DND-41 (cell line): ENCODE measurements at regions not wholly inside any gene's neighbourhood (a gene's known extent, or its start where the extent isn't known, plus 50 kb on each side); places are given as distances from the start of the nearest gene placed in this dataset.

Experiments used
- ATAC-seq: fragments of 200-7000 bp; cut with Tn5 transposase; 3 replicates; pipeline ENCODE4 v1.9.1; 2021; ENCODE audit warnings: low read depth; ENCODE audit not compliant: insufficient read depth
- DNase-seq: peaks from one replicate; pipeline ENCODE4 v3.0.0-alpha.2; 2020
- H2AFZ ChIP-seq: 2 replicates; pipeline ENCODE4 v1.6.0; 2012; ENCODE audit warnings: low read depth, low read length
- H3K27ac ChIP-seq: 2 replicates; pipeline ENCODE4 v1.5.1; 2012; ENCODE audit warnings: low read length, inconsistent platforms
- H3K27me3 ChIP-seq: fragments of 200-600 bp; sonication (generic); 2 replicates; pipeline ENCODE4 v1.6.0; 2012; ENCODE audit warnings: low read length, mild to moderate bottlenecking, inconsistent platforms; ENCODE audit not compliant: insufficient read depth, poor library complexity
- H3K36me3 ChIP-seq: 2 replicates; pipeline ENCODE4 v1.5.1; 2012; ENCODE audit warnings: low read length, inconsistent platforms; ENCODE audit not compliant: insufficient read depth
- H3K4me1 ChIP-seq: 2 replicates; pipeline ENCODE4 v1.5.1; 2012; ENCODE audit warnings: mild to moderate bottlenecking, low read length; ENCODE audit not compliant: insufficient read depth
- H3K4me2 ChIP-seq: 2 replicates; pipeline ENCODE4 v1.6.0; 2012; ENCODE audit warnings: mild to moderate bottlenecking, moderate library complexity, low read length, inconsistent platforms; ENCODE audit not compliant: insufficient read depth
- H3K4me3 ChIP-seq, 2 experiments: fragments of 200-600 bp in 1 of 2; shearing (Covaris generic) in 1 of 2; 2 replicates each; pipeline ENCODE4 v1.5.1; 2012 to 2016; ENCODE audit warnings: inconsistent platforms in 2 of 2, low read length in 2 of 2, mild to moderate bottlenecking in 2 of 2, low read depth in 1 of 2, moderate library complexity in 1 of 2
- H3K79me2 ChIP-seq: 2 replicates; pipeline ENCODE4 v1.6.0; 2012; ENCODE audit warnings: low read length, inconsistent platforms; ENCODE audit not compliant: insufficient read depth
- H3K9ac ChIP-seq: 2 replicates; pipeline ENCODE4 v1.6.0; 2012; ENCODE audit warnings: low read depth, mild to moderate bottlenecking, inconsistent platforms, low read length, moderate library complexity
- H3K9me3 ChIP-seq: 2 replicates; pipeline ENCODE4 v1.5.1; 2012; ENCODE audit warnings: low read length, moderate library complexity, mild to moderate bottlenecking, inconsistent platforms; ENCODE audit not compliant: insufficient read depth, severe bottlenecking
- H4K20me1 ChIP-seq: 2 replicates; pipeline ENCODE4 v1.6.0; 2012; ENCODE audit warnings: low read length; ENCODE audit not compliant: insufficient read depth
- CTCF ChIP-seq: IDR thresholded peaks from 2 replicates; pipeline ENCODE4 v1.5.1; 2012; ENCODE audit warnings: borderline replicate concordance, low read length, moderate library complexity, mild to moderate bottlenecking; ENCODE audit not compliant: poor library complexity, severe bottlenecking; ENCODE audit errors: extremely low read depth
- EZH2 ChIP-seq: IDR thresholded peaks from 3 replicates; pipeline ENCODE4 v1.6.1; 2012; ENCODE audit warnings: borderline replicate concordance, low read depth, mild to moderate bottlenecking, moderate library complexity, low read length, inconsistent platforms; ENCODE audit not compliant: severe bottlenecking

GRCh38 chr2:234285541-234285940, 211.3 kb downstream of the ARL4C start:
- no peak for ATAC-seq
- H3K27ac ChIP-seq: peak overlapping the region; percentile 49

GRCh38 chr2:234279637-234280036, 217.2 kb downstream of the ARL4C start:
- Histone ChIP-seq H3K27ac (peak overlapping the region; percentile 92), H3K4me3 (peak overlapping the region in 1 of 2 experiments; percentile 29; a peak in 1 of 4 replicates)

More at GRCh38 chr2:234285541-234285940, 211.3 kb downstream of the ARL4C start:
- peaks cover under 1% of the 10 kb centered on the region for H3K9me3 ChIP-seq
- TF ChIP-seq CTCF (no peak), EZH2 (no peak)
- no peak overlapping the region for H3K4me2 ChIP-seq
- DNase-seq: no peak
- H3K4me1 ChIP-seq: peaks cover 63% of the 10 kb centered on the region
- H4K20me1 ChIP-seq: no peaks in the 10 kb centered on the region
- no peaks in the 10 kb centered on the region; the same call in 1 of the 2 replicates for H3K36me3 ChIP-seq
- no peaks in the 10 kb centered on the region for H3K27me3 ChIP-seq
- H3K4me3 ChIP-seq: no peak overlapping the region
- peaks cover 6% of the 10 kb centered on the region for H3K79me2 ChIP-seq
- no peak overlapping the region for H3K9ac ChIP-seq
- no peak overlapping the region for H2AFZ ChIP-seq

GRCh38 chr2:234278556-234279255, 218.2 kb downstream of the ARL4C start:
- Histone ChIP-seq H3K9me3 (peaks cover 13% of the 10 kb centered on the region), H3K79me2 (no peaks in the 10 kb centered on the region), H4K20me1 (no peaks in the 10 kb centered on the region), H3K4me1 (peaks cover 59% of the 10 kb centered on the region), H3K4me3 (peak overlapping the region in 1 of 2 experiments; percentile 29; a peak in 1 of 4 replicates), H2AFZ (no peak overlapping the region), H3K36me3 (peaks cover 6% of the 10 kb centered on the region; the same call in 1 of the 2 replicates), H3K9ac (peak overlapping the region; percentile 42), H3K4me2 (peak overlapping the region; percentile 32), H3K27ac (peak overlapping the region; percentile 92), H3K27me3 (no peaks in the 10 kb centered on the region)
- peak; percentile 70 for DNase-seq
- TF ChIP-seq EZH2: no peak
- TF ChIP-seq CTCF: no peak
- ATAC-seq: peak; percentile 80

More at GRCh38 chr2:234279637-234280036, 217.2 kb downstream of the ARL4C start:
- no peak overlapping the region; the same call in 1 of the 2 replicates for H3K4me2 ChIP-seq
- H2AFZ ChIP-seq: no peak overlapping the region
- no peak for DNase-seq
- H4K20me1 ChIP-seq: no peaks in the 10 kb centered on the region
- ATAC-seq: no peak
- no peaks in the 10 kb centered on the region for H3K79me2 ChIP-seq
- H3K27me3 ChIP-seq: no peaks in the 10 kb centered on the region
- H3K9ac ChIP-seq: peak overlapping the region; percentile 42
- peaks cover 6% of the 10 kb centered on the region; the same call in 1 of the 2 replicates for H3K36me3 ChIP-seq
- peaks cover 50% of the 10 kb centered on the region for H3K4me1 ChIP-seq
- TF ChIP-seq CTCF (no peak), EZH2 (no peak)
- peaks cover 13% of the 10 kb centered on the region for H3K9me3 ChIP-seq
